ENCODE measurements at regions not wholly inside any gene's neighbourhood (a gene's known extent, or its start where the extent isn't known, plus 50 kb on each side); places are given as distances from the start of the nearest gene placed in this dataset.

GRCh38 chr16:17901309-17901708 is 430.5 kb upstream of the XYLT1 start:
- ChIA-PET CTCF (no interaction called here), POLR2A (no interaction called here)
- Histone ChIP-seq H3K4me1 (ENCODE audit: control insufficient read depth in 2 of 2, insufficient read depth in 2 of 2, low read length in 2 of 2) (no peaks in the 10 kb centered on the region), H4K20me1 (ENCODE audit: control insufficient read depth, insufficient read depth, low read length, poor library complexity, severe bottlenecking) (no peaks in the 10 kb centered on the region), H3K9me3 (ENCODE audit: control extremely low read depth in 1 of 3, control insufficient read depth in 2 of 3, insufficient read depth in 1 of 3, low read length in 2 of 3) (peaks cover 0 to under 1% (median 0%) of the 10 kb centered on the region in 3 donors), H3K27me3 (replicated peaks in 1 of 4; ENCODE audit: control extremely low read depth in 1 of 4, control insufficient read depth in 3 of 4, insufficient read depth in 4 of 4, low read length in 3 of 4) (no peaks in the 10 kb centered on the region), H3K4me2 (replicated peaks; ENCODE audit: low read depth, low read length, poor library complexity, severe bottlenecking) (no peak overlapping the region), H3K4me3 (ENCODE audit: control extremely low read depth in 1 of 5, extremely low read depth in 1 of 5, insufficient read depth in 1 of 5, low read depth in 2 of 5, low read length in 4 of 5) (no peak overlapping the region), H3K9ac (ENCODE audit: low read length) (no peak overlapping the region), H2AFZ (ENCODE audit: insufficient read depth, low read depth, low read length, poor library complexity, severe bottlenecking) (no peak overlapping the region), H3K36me3 (replicated peaks in 1 of 2; ENCODE audit: control extremely low read depth in 1 of 2, control insufficient read depth in 1 of 2, extremely low read depth in 1 of 2, insufficient read depth in 2 of 2, low read length in 1 of 2) (no peaks in the 10 kb centered on the region), H3K27ac (ENCODE audit: low read length in 2 of 2) (no peak overlapping the region), H3K79me2 (ENCODE audit: control insufficient read depth, insufficient read depth, low read length) (no peaks in the 10 kb centered on the region)
- Mint-ChIP-seq H3K27me3 (peaks cover 19% of the 10 kb centered on the region), H3K4me3 (no peak overlapping the region), H3K4me1 (no peaks in the 10 kb centered on the region), H3K27ac (no peak overlapping the region), H3K9me3 (ENCODE audit: insufficient read depth) (no peaks in the 10 kb centered on the region)
- no peak for ATAC-seq (ENCODE audit: low read depth)
- TF ChIP-seq EZH2 (IDR thresholded peaks at IDR 0.05; ENCODE audit: borderline replicate concordance, insufficient read depth, low read depth, low read length, poor library complexity, severe bottlenecking), result no peak
- TF ChIP-seq CTCF (IDR thresholded peaks at IDR 0.05), result no peak
- no CpG with 5 or more reads among the region's 1 CpG for WGBS (ENCODE audit: insufficient coverage)
- DNase-seq, result no peak
- intact Hi-C loops (cut with micrococcal nuclease), result no loop called here

GRCh38 chr16:17899141-17899540 is 428.4 kb upstream of the XYLT1 start:
- no peaks in the 10 kb centered on the region for H3K36me3 ChIP-seq (replicated peaks in 1 of 2; ENCODE audit: control extremely low read depth in 1 of 2, control insufficient read depth in 1 of 2, extremely low read depth in 1 of 2, insufficient read depth in 2 of 2, low read length in 1 of 2)
- H4K20me1 ChIP-seq (ENCODE audit: control insufficient read depth, insufficient read depth, low read length, poor library complexity, severe bottlenecking), result no peaks in the 10 kb centered on the region
- TF ChIP-seq EZH2 (IDR thresholded peaks at IDR 0.05; ENCODE audit: borderline replicate concordance, insufficient read depth, low read depth, low read length, poor library complexity, severe bottlenecking) (no peak), CTCF (IDR thresholded peaks at IDR 0.05) (no peak)
- no peak overlapping the region for H3K9ac ChIP-seq (ENCODE audit: low read length)
- H3K9me3 ChIP-seq (ENCODE audit: control extremely low read depth in 1 of 3, control insufficient read depth in 2 of 3, insufficient read depth in 1 of 3, low read length in 2 of 3), result no peaks in the 10 kb centered on the region
- no peak overlapping the region for H3K27ac ChIP-seq (ENCODE audit: low read length in 2 of 2)
- H3K27ac Mint-ChIP-seq, result no peak overlapping the region
- no peak overlapping the region for H3K4me3 ChIP-seq (ENCODE audit: control extremely low read depth in 1 of 5, extremely low read depth in 1 of 5, insufficient read depth in 1 of 5, low read depth in 2 of 5, low read length in 4 of 5)
- ATAC-seq (ENCODE audit: low read depth) (no peak), DNase-seq (no peak)
- no peaks in the 10 kb centered on the region for H3K9me3 Mint-ChIP-seq (ENCODE audit: insufficient read depth)
- ChIA-PET CTCF (no interaction called here), POLR2A (no interaction called here)
- no peaks in the 10 kb centered on the region for H3K79me2 ChIP-seq (ENCODE audit: control insufficient read depth, insufficient read depth, low read length)
- peaks cover 0 to 2% (median 0%) of the 10 kb centered on the region in 4 experiments for H3K27me3 ChIP-seq (replicated peaks in 1 of 4; ENCODE audit: control extremely low read depth in 1 of 4, control insufficient read depth in 3 of 4, insufficient read depth in 4 of 4, low read length in 3 of 4)
- no peak overlapping the region for H3K4me3 Mint-ChIP-seq
- H3K4me1 ChIP-seq (ENCODE audit: control insufficient read depth in 2 of 2, insufficient read depth in 2 of 2, low read length in 2 of 2), result no peaks in the 10 kb centered on the region
- H2AFZ ChIP-seq (ENCODE audit: insufficient read depth, low read depth, low read length, poor library complexity, severe bottlenecking), result no peak overlapping the region
- H3K4me2 ChIP-seq (replicated peaks; ENCODE audit: low read depth, low read length, poor library complexity, severe bottlenecking), result no peak overlapping the region
- WGBS (ENCODE audit: insufficient coverage), result no CpG with 5 or more reads among the region's 1 CpG
- no peaks in the 10 kb centered on the region for H3K4me1 Mint-ChIP-seq
- intact Hi-C loops (cut with micrococcal nuclease), result no loop called here
- peaks cover 23% of the 10 kb centered on the region for H3K27me3 Mint-ChIP-seq

Data from B cell (primary cell).